DND-41 (cell line): ENCODE measurements at regions not wholly inside any gene's neighbourhood (a gene's known extent, or its start where the extent isn't known, plus 50 kb on each side); places are given as distances from the start of the nearest gene placed in this dataset.

Experiments
- ATAC-seq: fragments of 200-7000 bp; cut with Tn5 transposase; 3 replicates; pipeline ENCODE4 v1.9.1; 2021; ENCODE audit warnings: low read depth; ENCODE audit not compliant: insufficient read depth
- DNase-seq: peaks from one replicate; pipeline ENCODE4 v3.0.0-alpha.2; 2020
- H2AFZ ChIP-seq: 2 replicates; pipeline ENCODE4 v1.6.0; 2012; ENCODE audit warnings: low read depth, low read length
- H3K27ac ChIP-seq: 2 replicates; pipeline ENCODE4 v1.5.1; 2012; ENCODE audit warnings: low read length, inconsistent platforms
- H3K27me3 ChIP-seq: fragments of 200-600 bp; sonication (generic); 2 replicates; pipeline ENCODE4 v1.6.0; 2012; ENCODE audit warnings: low read length, mild to moderate bottlenecking, inconsistent platforms; ENCODE audit not compliant: insufficient read depth, poor library complexity
- H3K36me3 ChIP-seq: 2 replicates; pipeline ENCODE4 v1.5.1; 2012; ENCODE audit warnings: low read length, inconsistent platforms; ENCODE audit not compliant: insufficient read depth
- H3K4me1 ChIP-seq: 2 replicates; pipeline ENCODE4 v1.5.1; 2012; ENCODE audit warnings: mild to moderate bottlenecking, low read length; ENCODE audit not compliant: insufficient read depth
- H3K4me2 ChIP-seq: 2 replicates; pipeline ENCODE4 v1.6.0; 2012; ENCODE audit warnings: mild to moderate bottlenecking, moderate library complexity, low read length, inconsistent platforms; ENCODE audit not compliant: insufficient read depth
- H3K4me3 ChIP-seq, 2 experiments: fragments of 200-600 bp in 1 of 2; shearing (Covaris generic) in 1 of 2; 2 replicates each; pipeline ENCODE4 v1.5.1; 2012 to 2016; ENCODE audit warnings: inconsistent platforms in 2 of 2, low read length in 2 of 2, mild to moderate bottlenecking in 2 of 2, low read depth in 1 of 2, moderate library complexity in 1 of 2
- H3K79me2 ChIP-seq: 2 replicates; pipeline ENCODE4 v1.6.0; 2012; ENCODE audit warnings: low read length, inconsistent platforms; ENCODE audit not compliant: insufficient read depth
- H3K9ac ChIP-seq: 2 replicates; pipeline ENCODE4 v1.6.0; 2012; ENCODE audit warnings: low read depth, mild to moderate bottlenecking, inconsistent platforms, low read length, moderate library complexity
- H3K9me3 ChIP-seq: 2 replicates; pipeline ENCODE4 v1.5.1; 2012; ENCODE audit warnings: low read length, moderate library complexity, mild to moderate bottlenecking, inconsistent platforms; ENCODE audit not compliant: insufficient read depth, severe bottlenecking
- H4K20me1 ChIP-seq: 2 replicates; pipeline ENCODE4 v1.6.0; 2012; ENCODE audit warnings: low read length; ENCODE audit not compliant: insufficient read depth
- CTCF ChIP-seq: IDR thresholded peaks from 2 replicates; pipeline ENCODE4 v1.5.1; 2012; ENCODE audit warnings: borderline replicate concordance, low read length, moderate library complexity, mild to moderate bottlenecking; ENCODE audit not compliant: poor library complexity, severe bottlenecking; ENCODE audit errors: extremely low read depth
- EZH2 ChIP-seq: IDR thresholded peaks from 3 replicates; pipeline ENCODE4 v1.6.1; 2012; ENCODE audit warnings: borderline replicate concordance, low read depth, mild to moderate bottlenecking, moderate library complexity, low read length, inconsistent platforms; ENCODE audit not compliant: severe bottlenecking

DNA sequence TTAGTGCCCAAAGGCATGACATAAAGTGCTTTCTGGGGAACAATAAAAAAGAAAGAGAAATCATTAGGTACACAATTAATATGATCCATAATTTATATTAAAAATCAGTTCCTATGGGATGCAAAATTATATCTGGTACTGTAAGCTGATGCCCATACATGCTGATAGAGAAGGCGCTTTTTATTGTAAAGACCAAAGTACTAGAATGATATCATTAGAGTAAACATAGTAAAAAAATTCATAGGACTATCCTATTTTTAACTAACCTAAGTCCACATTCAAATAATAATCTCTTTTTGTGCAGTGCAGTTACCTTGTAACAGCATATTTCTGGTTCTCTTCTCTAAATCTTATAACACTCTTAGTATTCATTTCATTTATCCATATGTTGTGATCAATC, 252.2 kb downstream of the ASXL3 start:
- TF ChIP-seq EZH2 (no peak), CTCF (no peak)
- Histone ChIP-seq H3K9me3 (no peaks in the 10 kb centered on the region), H3K9ac (no peak overlapping the region), H3K36me3 (no peaks in the 10 kb centered on the region), H3K27ac (no peak overlapping the region), H3K4me3 (no peak overlapping the region), H4K20me1 (no peaks in the 10 kb centered on the region), H3K27me3 (no peaks in the 10 kb centered on the region), H3K79me2 (no peaks in the 10 kb centered on the region), H3K4me2 (no peak overlapping the region), H3K4me1 (no peaks in the 10 kb centered on the region), H2AFZ (no peak overlapping the region)
- ATAC-seq, result no peak
- no peak for DNase-seq

DNA sequence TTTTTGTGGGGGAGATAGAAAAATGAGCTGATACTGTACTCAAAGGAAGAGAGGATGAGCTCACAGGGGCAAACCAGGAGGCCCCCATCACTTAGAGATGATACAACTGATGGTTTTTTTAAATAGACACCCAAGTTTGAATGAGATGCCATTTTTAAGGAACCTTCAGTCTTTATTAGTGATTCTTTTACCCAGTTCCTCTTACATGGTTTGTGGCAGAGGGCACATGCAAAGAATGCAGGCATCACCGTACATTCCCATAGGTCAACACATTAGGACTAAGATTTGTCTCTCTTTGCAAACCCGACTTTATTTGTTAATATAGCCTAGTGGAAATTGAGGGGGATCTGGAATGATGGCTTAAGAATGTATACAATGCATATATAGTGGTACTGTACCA, 250.9 kb downstream of the ASXL3 start:
- no peaks in the 10 kb centered on the region for H3K4me1 ChIP-seq
- H3K9me3 ChIP-seq, result no peaks in the 10 kb centered on the region
- H3K9ac ChIP-seq, result no peak overlapping the region
- DNase-seq, result no peak
- H3K27me3 ChIP-seq, result no peaks in the 10 kb centered on the region
- no peaks in the 10 kb centered on the region for H3K36me3 ChIP-seq
- H2AFZ ChIP-seq, result no peak overlapping the region
- no peak for ATAC-seq
- H3K27ac ChIP-seq, result no peak overlapping the region
- no peaks in the 10 kb centered on the region for H3K79me2 ChIP-seq
- H4K20me1 ChIP-seq, result no peaks in the 10 kb centered on the region
- no peak overlapping the region for H3K4me3 ChIP-seq
- H3K4me2 ChIP-seq, result no peak overlapping the region
- TF ChIP-seq CTCF (no peak), EZH2 (no peak)

DNA sequence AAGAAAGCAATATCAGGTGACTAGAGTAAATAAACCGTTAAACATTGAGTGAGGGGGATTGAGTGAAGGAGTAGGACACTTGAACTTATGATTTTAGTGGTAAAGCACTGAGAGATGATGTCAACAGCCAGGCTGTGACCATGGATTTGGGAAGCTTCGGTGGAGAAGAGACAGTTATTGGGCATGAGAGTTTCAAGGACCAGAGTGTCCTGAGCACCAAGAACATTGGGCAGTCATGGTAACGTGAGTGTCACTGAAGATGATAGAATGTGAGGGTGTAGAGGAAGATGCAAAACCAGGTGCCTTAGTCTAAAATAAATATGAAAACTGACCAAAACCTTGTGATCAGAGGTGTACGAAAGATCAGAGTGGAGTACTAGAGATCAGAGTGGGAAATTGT, 248.1 kb downstream of the ASXL3 start:
- TF ChIP-seq EZH2 (no peak), CTCF (no peak)

GRCh38 chr18:33821503-33821902, 243.5 kb downstream of the ASXL3 start:
- TF ChIP-seq CTCF, result no peak
- no peak for TF ChIP-seq EZH2
- no peak overlapping the region for H3K27ac ChIP-seq
- ATAC-seq, result no peak
- no peaks in the 10 kb centered on the region for H3K36me3 ChIP-seq
- H3K27me3 ChIP-seq, result no peaks in the 10 kb centered on the region
- no peaks in the 10 kb centered on the region for H3K4me1 ChIP-seq
- no peaks in the 10 kb centered on the region for H3K9me3 ChIP-seq
- H3K79me2 ChIP-seq, result no peaks in the 10 kb centered on the region
- DNase-seq, result no peak
- no peak overlapping the region for H3K4me3 ChIP-seq
- no peak overlapping the region for H3K4me2 ChIP-seq
- no peak overlapping the region for H3K9ac ChIP-seq
- no peak overlapping the region for H2AFZ ChIP-seq
- no peaks in the 10 kb centered on the region for H4K20me1 ChIP-seq

More for the DNA sequence above, 248.1 kb downstream of the ASXL3 start:
- no peaks in the 10 kb centered on the region for H3K9me3 ChIP-seq
- no peak overlapping the region for H3K4me2 ChIP-seq
- H3K27ac ChIP-seq, result no peak overlapping the region
- H3K4me1 ChIP-seq, result no peaks in the 10 kb centered on the region
- no peak for DNase-seq
- no peaks in the 10 kb centered on the region for H4K20me1 ChIP-seq
- no peak overlapping the region for H3K9ac ChIP-seq
- no peak overlapping the region for H2AFZ ChIP-seq
- no peaks in the 10 kb centered on the region for H3K79me2 ChIP-seq
- no peaks in the 10 kb centered on the region for H3K36me3 ChIP-seq
- H3K4me3 ChIP-seq, result no peak overlapping the region
- no peaks in the 10 kb centered on the region for H3K27me3 ChIP-seq
- ATAC-seq, result no peak
